ENCODE measurements at regions not wholly inside any gene's neighbourhood (a gene's known extent, or its start where the extent isn't known, plus 50 kb on each side); places are given as distances from the start of the nearest gene placed in this dataset.

DNA sequence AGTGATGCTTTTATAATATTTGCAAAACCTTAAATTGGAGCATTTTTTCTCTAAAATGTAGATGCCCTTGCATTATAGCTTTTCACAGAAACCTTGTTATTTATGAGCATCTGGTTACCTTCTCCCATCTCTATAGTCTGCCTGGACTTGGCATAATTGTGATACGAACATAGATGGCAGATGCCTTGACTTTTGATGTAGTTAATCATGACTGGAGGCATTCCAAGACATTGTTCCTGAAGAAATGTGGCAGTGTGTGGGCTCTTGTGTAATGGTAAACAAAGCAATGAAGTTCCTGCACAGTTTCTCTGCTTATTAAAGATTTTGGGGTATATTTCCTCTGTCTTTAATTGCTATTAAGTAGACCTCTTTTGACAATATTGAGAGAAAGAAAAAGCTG lies 500.1 kb downstream of the PCDH19 start:
- no peak for TF ChIP-seq SUZ12 (IDR thresholded peaks at IDR 0.05; ENCODE audit: extremely low read depth, insufficient read depth, insufficient read length)
- H3K27me3 ChIP-seq (ENCODE audit: insufficient read depth, insufficient read length), result no peaks in the 10 kb centered on the region
- DNase-seq (ENCODE audit: low read depth, low spot score), result no peak

GRCh38 chrX:99901091-99901490 lies 509.0 kb downstream of the PCDH19 start:
- no peak for DNase-seq (ENCODE audit: low read depth, low spot score)
- Histone ChIP-seq H3K36me3 (ENCODE audit: insufficient read depth, insufficient read length, low read length) (no peaks in the 10 kb centered on the region), H3K9ac (ENCODE audit: insufficient read length, low read depth) (no peak overlapping the region), H3K4me3 (ENCODE audit: insufficient read length, low read depth) (no peak overlapping the region), H3K4me1 (ENCODE audit: insufficient read depth, insufficient read length) (no peaks in the 10 kb centered on the region), H3K27me3 (ENCODE audit: insufficient read depth, insufficient read length) (no peaks in the 10 kb centered on the region), H3K9me3 (ENCODE audit: insufficient read depth, low read length) (no peaks in the 10 kb centered on the region)
- no peak for TF ChIP-seq YY1 (IDR thresholded peaks at IDR 0.05; ENCODE audit: insufficient read depth, insufficient read length)
- TF ChIP-seq SUZ12 (IDR thresholded peaks at IDR 0.05; ENCODE audit: extremely low read depth, insufficient read depth, insufficient read length), result no peak
- no peak for TF ChIP-seq ZNF274 (IDR thresholded peaks at IDR 0.05; ENCODE audit: low read depth, low read length)

More for the DNA sequence above, 500.1 kb downstream of the PCDH19 start:
- Histone ChIP-seq H3K9ac (ENCODE audit: insufficient read length, low read depth) (no peak overlapping the region), H3K4me3 (ENCODE audit: insufficient read length, low read depth) (no peak overlapping the region), H3K9me3 (ENCODE audit: insufficient read depth, low read length) (no peaks in the 10 kb centered on the region), H3K36me3 (ENCODE audit: insufficient read depth, insufficient read length, low read length) (no peaks in the 10 kb centered on the region), H3K4me1 (ENCODE audit: insufficient read depth, insufficient read length) (no peaks in the 10 kb centered on the region)

GRCh38 chrX:99887918-99888317 lies 522.2 kb downstream of the PCDH19 start:
- H3K9ac ChIP-seq (ENCODE audit: insufficient read length, low read depth), result no peak overlapping the region
- no peaks in the 10 kb centered on the region for H3K4me1 ChIP-seq (ENCODE audit: insufficient read depth, insufficient read length)
- no peak overlapping the region for H3K4me3 ChIP-seq (ENCODE audit: insufficient read length, low read depth)
- DNase-seq (ENCODE audit: low read depth, low spot score), result no peak
- H3K27me3 ChIP-seq (ENCODE audit: insufficient read depth, insufficient read length), result no peaks in the 10 kb centered on the region
- H3K36me3 ChIP-seq (ENCODE audit: insufficient read depth, insufficient read length, low read length), result no peaks in the 10 kb centered on the region
- no peak for TF ChIP-seq ZNF274 (IDR thresholded peaks at IDR 0.05; ENCODE audit: low read depth, low read length)
- no peak for TF ChIP-seq SUZ12 (IDR thresholded peaks at IDR 0.05; ENCODE audit: extremely low read depth, insufficient read depth, insufficient read length)
- no peak for TF ChIP-seq YY1 (IDR thresholded peaks at IDR 0.05; ENCODE audit: insufficient read depth, insufficient read length)
- H3K9me3 ChIP-seq (ENCODE audit: insufficient read depth, low read length), result no peaks in the 10 kb centered on the region

- Histone ChIP-seq H3K9me3 (ENCODE audit: insufficient read depth, low read length) (no peaks in the 10 kb centered on the region), H3K27me3 (ENCODE audit: insufficient read depth, insufficient read length) (no peaks in the 10 kb centered on the region), H3K9ac (ENCODE audit: insufficient read length, low read depth) (no peak overlapping the region), H3K36me3 (ENCODE audit: insufficient read depth, insufficient read length, low read length) (no peaks in the 10 kb centered on the region), H3K4me3 (ENCODE audit: insufficient read length, low read depth) (no peak overlapping the region), H3K4me1 (ENCODE audit: insufficient read depth, insufficient read length) (no peaks in the 10 kb centered on the region)
- TF ChIP-seq YY1 (IDR thresholded peaks at IDR 0.05; ENCODE audit: insufficient read depth, insufficient read length) (no peak), ZNF274 (IDR thresholded peaks at IDR 0.05; ENCODE audit: low read depth, low read length) (no peak), SUZ12 (IDR thresholded peaks at IDR 0.05; ENCODE audit: extremely low read depth, insufficient read depth, insufficient read length) (no peak)
- peak; percentile 13 for DNase-seq (ENCODE audit: low read depth, low spot score)
Measured at GRCh38 chrX:99857455-99857854, 552.6 kb downstream of the PCDH19 start.

GRCh38 chrX:99833821-99834220 lies 576.3 kb downstream of the PCDH19 start:
- Histone ChIP-seq H3K4me3 (ENCODE audit: insufficient read length, low read depth) (no peak overlapping the region), H3K27me3 (ENCODE audit: insufficient read depth, insufficient read length) (no peaks in the 10 kb centered on the region), H3K36me3 (ENCODE audit: insufficient read depth, insufficient read length, low read length) (no peaks in the 10 kb centered on the region), H3K4me1 (ENCODE audit: insufficient read depth, insufficient read length) (no peaks in the 10 kb centered on the region), H3K9me3 (ENCODE audit: insufficient read depth, low read length) (no peaks in the 10 kb centered on the region), H3K9ac (ENCODE audit: insufficient read length, low read depth) (no peak overlapping the region)
- DNase-seq (ENCODE audit: low read depth, low spot score), result no peak
- TF ChIP-seq YY1 (IDR thresholded peaks at IDR 0.05; ENCODE audit: insufficient read depth, insufficient read length) (no peak), ZNF274 (IDR thresholded peaks at IDR 0.05; ENCODE audit: low read depth, low read length) (no peak), SUZ12 (IDR thresholded peaks at IDR 0.05; ENCODE audit: extremely low read depth, insufficient read depth, insufficient read length) (no peak)

GRCh38 chrX:99820197-99820596 lies 589.9 kb downstream of the PCDH19 start:
- no peaks in the 10 kb centered on the region for H3K36me3 ChIP-seq (ENCODE audit: insufficient read depth, insufficient read length, low read length)
- H3K9me3 ChIP-seq (ENCODE audit: insufficient read depth, low read length), result no peaks in the 10 kb centered on the region
- H3K9ac ChIP-seq (ENCODE audit: insufficient read length, low read depth), result no peak overlapping the region
- DNase-seq (ENCODE audit: low read depth, low spot score), result no peak
- H3K4me3 ChIP-seq (ENCODE audit: insufficient read length, low read depth), result no peak overlapping the region
- H3K27me3 ChIP-seq (ENCODE audit: insufficient read depth, insufficient read length), result no peaks in the 10 kb centered on the region
- TF ChIP-seq YY1 (IDR thresholded peaks at IDR 0.05; ENCODE audit: insufficient read depth, insufficient read length) (no peak), SUZ12 (IDR thresholded peaks at IDR 0.05; ENCODE audit: extremely low read depth, insufficient read depth, insufficient read length) (no peak), ZNF274 (IDR thresholded peaks at IDR 0.05; ENCODE audit: low read depth, low read length) (no peak)
- no peaks in the 10 kb centered on the region for H3K4me1 ChIP-seq (ENCODE audit: insufficient read depth, insufficient read length)

DNA sequence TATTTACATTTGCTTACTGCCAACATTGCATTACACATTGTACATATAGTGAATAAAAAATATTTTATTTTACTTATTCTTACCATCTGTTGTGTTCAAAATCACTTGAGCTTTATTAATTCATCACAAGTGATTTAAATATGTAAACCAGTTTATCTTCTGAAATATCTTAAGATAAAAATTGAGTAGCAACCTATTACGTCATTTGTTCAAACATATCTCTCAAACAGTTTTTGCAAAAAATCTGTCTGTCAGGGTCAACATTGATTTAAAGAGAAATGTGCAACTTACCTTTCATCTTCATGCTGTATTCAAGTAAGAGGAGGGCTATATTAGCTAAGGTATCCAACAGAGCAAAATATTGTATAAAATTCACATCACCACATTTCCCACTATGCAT lies 610.1 kb downstream of the PCDH19 start:
- TF ChIP-seq YY1 (IDR thresholded peaks at IDR 0.05; ENCODE audit: insufficient read depth, insufficient read length) (no peak), ZNF274 (IDR thresholded peaks at IDR 0.05; ENCODE audit: low read depth, low read length) (no peak), SUZ12 (IDR thresholded peaks at IDR 0.05; ENCODE audit: extremely low read depth, insufficient read depth, insufficient read length) (no peak)
- no peaks in the 10 kb centered on the region for H3K36me3 ChIP-seq (ENCODE audit: insufficient read depth, insufficient read length, low read length)
- H3K4me1 ChIP-seq (ENCODE audit: insufficient read depth, insufficient read length), result no peaks in the 10 kb centered on the region
- H3K4me3 ChIP-seq (ENCODE audit: insufficient read length, low read depth), result no peak overlapping the region
- H3K9me3 ChIP-seq (ENCODE audit: insufficient read depth, low read length), result peaks cover 25% of the 10 kb centered on the region; the same call in 1 of the 2 replicates
- H3K9ac ChIP-seq (ENCODE audit: insufficient read length, low read depth), result no peak overlapping the region
- no peak for DNase-seq (ENCODE audit: low read depth, low spot score)
- H3K27me3 ChIP-seq (ENCODE audit: insufficient read depth, insufficient read length), result no peaks in the 10 kb centered on the region

DNA sequence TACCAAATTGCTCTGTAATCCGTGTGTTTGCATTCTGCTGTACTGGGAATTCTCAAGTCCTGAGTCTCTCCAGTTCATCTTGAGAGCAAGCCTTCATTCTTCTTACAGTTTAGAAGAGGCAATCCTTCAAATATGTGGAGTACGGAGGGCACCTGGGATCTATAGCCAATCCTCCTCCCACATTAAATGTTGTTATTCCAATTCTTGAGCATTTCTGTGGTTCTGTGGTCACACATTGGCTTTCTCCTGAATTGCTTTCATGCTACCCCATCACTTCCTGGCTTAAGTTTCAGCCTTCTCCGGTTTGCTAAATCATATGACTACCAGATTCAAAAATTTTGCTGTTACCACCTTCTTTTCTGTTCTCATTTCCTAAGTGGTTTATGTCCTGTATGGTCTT lies 611.1 kb downstream of the PCDH19 start:
- no peak for DNase-seq (ENCODE audit: low read depth, low spot score)
- Histone ChIP-seq H3K4me1 (ENCODE audit: insufficient read depth, insufficient read length) (no peaks in the 10 kb centered on the region), H3K4me3 (ENCODE audit: insufficient read length, low read depth) (no peak overlapping the region), H3K9ac (ENCODE audit: insufficient read length, low read depth) (no peak overlapping the region), H3K9me3 (ENCODE audit: insufficient read depth, low read length) (peaks cover 20% of the 10 kb centered on the region; the same call in 1 of the 2 replicates), H3K36me3 (ENCODE audit: insufficient read depth, insufficient read length, low read length) (no peaks in the 10 kb centered on the region), H3K27me3 (ENCODE audit: insufficient read depth, insufficient read length) (no peaks in the 10 kb centered on the region)
- TF ChIP-seq YY1 (IDR thresholded peaks at IDR 0.05; ENCODE audit: insufficient read depth, insufficient read length) (no peak), ZNF274 (IDR thresholded peaks at IDR 0.05; ENCODE audit: low read depth, low read length) (no peak), SUZ12 (IDR thresholded peaks at IDR 0.05; ENCODE audit: extremely low read depth, insufficient read depth, insufficient read length) (no peak)
